ENCODE measurements at regions not wholly inside any gene's neighbourhood (a gene's known extent, or its start where the extent isn't known, plus 50 kb on each side); places are given as distances from the start of the nearest gene placed in this dataset.

- ChIA-PET CTCF (interaction anchor here (0.9 kb wide), 1 partner anchor 17 kb away, joined by 3 read pairs; no protein-coding TSS in a partner anchor), POLR2A (ENCODE audit: low non-redundant PET) (no interaction called here)
- TF ChIP-seq CTCF (conservative IDR thresholded peaks at IDR 0.05; ENCODE audit: low read depth): no peak
- DNase-seq (ENCODE audit: low spot score): no peak
- no peak overlapping the region for H3K27ac ChIP-seq
Measured at GRCh38 chr6:28589957-28590349, 64.3 kb downstream of the GPX5 start.

GRCh38 chr6:28597217-28597835 is 71.6 kb downstream of the GPX5 start:
- POLR2A ChIA-PET (ENCODE audit: low non-redundant PET): no interaction called here
- CTCF ChIA-PET: interaction anchor here (0.6 kb wide), 1 partner anchor 791 kb away, joined by 4 read pairs; no protein-coding TSS in a partner anchor
- TF ChIP-seq CTCF (conservative IDR thresholded peaks at IDR 0.05; ENCODE audit: low read depth): no peak
- no peak overlapping the region for H3K27ac ChIP-seq
- DNase-seq (ENCODE audit: low spot score): peak; percentile 49

GRCh38 chr6:28597924-28598722 is 72.4 kb downstream of the GPX5 start:
- ChIA-PET POLR2A (ENCODE audit: low non-redundant PET) (no interaction called here), CTCF (interaction anchor here (0.6 to 0.7 kb wide), 2 partner anchors 174 to 247 kb away, joined by 4 to 9 read pairs; no protein-coding TSS in a partner anchor)
- H3K27ac ChIP-seq: 0 out of 2 replicates have a peak overlapping the region, but pooled peaks have one; percentile 35
- TF ChIP-seq CTCF (conservative IDR thresholded peaks at IDR 0.05; ENCODE audit: low read depth): no peak
- DNase-seq (ENCODE audit: low spot score): peak; percentile 46

GRCh38 chr6:28598757-28599686 is 73.3 kb downstream of the GPX5 start:
- ChIA-PET POLR2A (ENCODE audit: low non-redundant PET) (no interaction called here), CTCF (interaction anchor here (0.6 to 0.7 kb wide), 2 partner anchors 175 to 248 kb away, joined by 4 to 9 read pairs; no protein-coding TSS in a partner anchor)
- DNase-seq (ENCODE audit: low spot score): no peak
- no peak for TF ChIP-seq CTCF (conservative IDR thresholded peaks at IDR 0.05; ENCODE audit: low read depth)
- no peak overlapping the region for H3K27ac ChIP-seq

GRCh38 chr6:28600245-28600644 is 74.6 kb downstream of the GPX5 start:
- CTCF ChIA-PET: interaction anchor here (0.6 kb wide), 1 partner anchor 1290 kb away, joined by 3 read pairs; no protein-coding TSS in a partner anchor
- POLR2A ChIA-PET (ENCODE audit: low non-redundant PET): no interaction called here
- H3K27ac ChIP-seq: no peak overlapping the region
- DNase-seq (ENCODE audit: low spot score): no peak
- TF ChIP-seq CTCF (conservative IDR thresholded peaks at IDR 0.05; ENCODE audit: low read depth): no peak

- H3K27ac ChIP-seq: no peak overlapping the region
- ChIA-PET CTCF (interaction anchor here (0.9 kb wide), 1 partner anchor 19 kb away, joined by 4 read pairs; no protein-coding TSS in a partner anchor), POLR2A (ENCODE audit: low non-redundant PET) (no interaction called here)
- TF ChIP-seq CTCF (conservative IDR thresholded peaks at IDR 0.05; ENCODE audit: low read depth): no peak
- no peak for DNase-seq (ENCODE audit: low spot score)
Measured at GRCh38 chr6:28603891-28604290, 78.2 kb downstream of the GPX5 start.

Data from RWPE1 (cell line).